A673 (cell line): ENCODE measurements at regions not wholly inside any gene's neighbourhood (a gene's known extent, or its start where the extent isn't known, plus 50 kb on each side); places are given as distances from the start of the nearest gene placed in this dataset.

Experiments used
- EZH2 ChIP-seq: fragments of 200-600 bp; sonication (generic); IDR thresholded peaks from 2 replicates; pipeline ENCODE4 v1.6.1; 2017; ENCODE audit warnings: borderline replicate concordance, low read depth, mild to moderate bottlenecking, mixed read lengths, antibody characterized with exemption, low read length; ENCODE audit not compliant: poor library complexity, severe bottlenecking
- TF ChIP-seq, protein P1 (sequence below): fragments of 300-800, 200-600 bp; sonication (generic); conservative IDR thresholded peaks from 2 replicates; pipeline ENCODE4 v1.5.1; 2017; ENCODE audit warnings: low read depth, mild to moderate bottlenecking, antibody characterized with exemption, low read length, moderate library complexity, mixed read lengths

DNA sequence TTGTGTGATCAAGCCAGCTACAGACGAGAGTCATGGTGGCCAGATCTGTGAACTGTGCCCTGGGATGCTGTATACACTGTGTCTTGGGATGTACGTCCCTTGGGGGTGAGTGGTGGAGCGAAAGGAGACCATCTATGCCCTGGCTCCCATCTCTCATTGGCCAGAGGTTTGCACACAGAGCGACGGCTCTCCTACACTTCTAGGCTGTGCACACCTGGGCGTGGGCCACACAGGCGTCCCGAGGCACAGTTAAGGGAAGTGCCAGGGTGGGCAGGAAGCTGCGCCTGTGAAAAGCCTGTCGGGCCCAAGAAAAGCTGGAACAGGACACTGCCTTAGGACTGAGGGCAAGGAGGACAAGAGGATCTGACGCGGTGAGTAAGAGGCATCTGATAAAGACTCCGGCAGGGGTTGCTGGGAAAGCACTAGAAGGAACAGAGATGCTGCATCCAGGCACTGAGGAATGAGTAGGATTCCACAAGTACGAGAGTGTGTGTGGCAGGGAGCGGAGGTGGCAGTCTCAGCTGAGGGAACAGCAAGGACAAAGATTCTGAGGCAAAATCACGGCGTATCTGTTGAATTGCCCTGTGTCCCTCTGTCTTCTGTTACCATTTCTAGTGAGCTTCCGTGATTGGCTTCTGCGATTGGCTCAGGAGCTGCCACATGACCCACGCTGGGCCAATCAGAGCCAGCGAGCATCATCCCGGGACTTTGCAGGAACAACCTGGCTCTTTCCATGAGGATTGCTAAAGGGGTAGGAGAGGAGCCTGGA is 67.9 kb upstream of the ZBTB40 start:
- no peak for TF ChIP-seq EZH2
- TF ChIP-seq, protein P1, sequence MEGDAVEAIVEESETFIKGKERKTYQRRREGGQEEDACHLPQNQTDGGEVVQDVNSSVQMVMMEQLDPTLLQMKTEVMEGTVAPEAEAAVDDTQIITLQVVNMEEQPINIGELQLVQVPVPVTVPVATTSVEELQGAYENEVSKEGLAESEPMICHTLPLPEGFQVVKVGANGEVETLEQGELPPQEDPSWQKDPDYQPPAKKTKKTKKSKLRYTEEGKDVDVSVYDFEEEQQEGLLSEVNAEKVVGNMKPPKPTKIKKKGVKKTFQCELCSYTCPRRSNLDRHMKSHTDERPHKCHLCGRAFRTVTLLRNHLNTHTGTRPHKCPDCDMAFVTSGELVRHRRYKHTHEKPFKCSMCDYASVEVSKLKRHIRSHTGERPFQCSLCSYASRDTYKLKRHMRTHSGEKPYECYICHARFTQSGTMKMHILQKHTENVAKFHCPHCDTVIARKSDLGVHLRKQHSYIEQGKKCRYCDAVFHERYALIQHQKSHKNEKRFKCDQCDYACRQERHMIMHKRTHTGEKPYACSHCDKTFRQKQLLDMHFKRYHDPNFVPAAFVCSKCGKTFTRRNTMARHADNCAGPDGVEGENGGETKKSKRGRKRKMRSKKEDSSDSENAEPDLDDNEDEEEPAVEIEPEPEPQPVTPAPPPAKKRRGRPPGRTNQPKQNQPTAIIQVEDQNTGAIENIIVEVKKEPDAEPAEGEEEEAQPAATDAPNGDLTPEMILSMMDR: no peak
